K562 (cell line): ENCODE measurements at regions not wholly inside any gene's neighbourhood (a gene's known extent, or its start where the extent isn't known, plus 50 kb on each side); places are given as distances from the start of the nearest gene placed in this dataset.

Source experiments
- ATAC-seq: fragments of 200-7000 bp; cut with Tn5 transposase; 3 replicates; pipeline ENCODE4 v1.9.1; 2020; ENCODE audit warnings: moderate library complexity
- BruUV-seq: library from RNA; stranded (reverse); fragments of 400-500 nt; replicated peaks from 2 replicates; lab custom pipeline; 2021; lab: Mats Ljungman, UMichigan
- CTCF ChIA-PET: fragments of 300-600 bp; formaldehyde crosslinking; extraction: SDS; loops from one replicate; lab custom pipeline; 2021; ENCODE audit warnings: low intra/inter-chr PET ratio; lab: Yijun Ruan, JAX
- POLR2A ChIA-PET: fragments of 300-600, 350-650 bp; sonication (Branson Sonifier 250); formaldehyde crosslinking; extraction: SDS; loops from one replicate; lab custom pipeline; 2021; ENCODE audit warnings: antibody characterized with exemption, inconsistent platforms; lab: Yijun Ruan, JAX
- DNase-seq, 4 experiments: peaks; one replicate each; pipeline versions ENCODE4 v3.0.0 to v3.0.0-alpha.2; 2011 to 2018; ENCODE audit warnings: low spot score in 3 of 4, mixed read lengths in 3 of 4; ENCODE audit errors: extremely low read depth in 1 of 4
- FAIRE-seq: peaks from 2 replicates; lab custom pipeline; 2011; peaks lifted over from hg19 to GRCh38; lab: Jason Lieb, UNC
- H2AFZ ChIP-seq: 2 replicates; pipeline ENCODE4 v1.6.0; 2011; ENCODE audit warnings: low read depth, low read length, control low read depth, inconsistent platforms
- H3K27ac ChIP-seq: fragments of 200-600 bp; 3 replicates; pipeline ENCODE4 v1.8.0; 2011; ENCODE audit warnings: low read depth, mild to moderate bottlenecking, control low read depth, inconsistent platforms, low read length, moderate library complexity, mixed read lengths; ENCODE audit errors: extremely low read depth
- H3K27me3 ChIP-seq, 2 experiments: fragments of 300-600 bp in 1 of 2; 2 replicates in 1 of 2; 3 replicates in 1 of 2; pipeline versions ENCODE4 v1.6.0 to v1.8.0; 2011; ENCODE audit warnings: inconsistent platforms in 2 of 2, low read length in 2 of 2, mild to moderate bottlenecking in 1 of 2, mixed read lengths in 1 of 2, moderate library complexity in 1 of 2; ENCODE audit not compliant: control insufficient read depth in 2 of 2, insufficient read depth in 2 of 2
- H3K36me3 ChIP-seq: fragments of 300-600 bp; 3 replicates; pipeline ENCODE4 v1.8.0; 2011; ENCODE audit warnings: mild to moderate bottlenecking, low read length, inconsistent platforms; ENCODE audit not compliant: control insufficient read depth, insufficient read depth
- H3K4me1 ChIP-seq, 2 experiments: fragments of 200-600 bp in 1 of 2; replicated peaks in 1 of 2; 2 replicates in 1 of 2; 3 replicates in 1 of 2; pipeline versions ENCODE4 v1.5.1 to v1.8.0; 2011; ENCODE audit warnings: inconsistent platforms in 2 of 2, low read length in 2 of 2, mild to moderate bottlenecking in 1 of 2, mixed read lengths in 1 of 2, moderate library complexity in 1 of 2; ENCODE audit not compliant: control insufficient read depth in 2 of 2, insufficient read depth in 2 of 2
- H3K4me2 ChIP-seq: 2 replicates; pipeline ENCODE4 v1.6.1; 2011; ENCODE audit warnings: low read length, control low read depth, inconsistent platforms, mixed read lengths; ENCODE audit not compliant: insufficient read depth
- H3K4me3 ChIP-seq: fragments of 200-600 bp; sonication (generic), shearing (Covaris generic); 2 replicates; pipeline ENCODE4 v1.5.1; 2016; ENCODE audit warnings: control low read depth, inconsistent platforms
- H3K79me2 ChIP-seq: fragments of 200-600 bp; 3 replicates; pipeline ENCODE4 v1.8.0; 2011; ENCODE audit warnings: low read length, inconsistent platforms; ENCODE audit not compliant: control insufficient read depth, insufficient read depth
- H3K9ac ChIP-seq, 2 experiments: 2 replicates each; pipeline versions ENCODE4 v1.6.0 to v1.6.1; 2011; ENCODE audit warnings: low read depth in 2 of 2, low read length in 2 of 2, control low read depth in 1 of 2, inconsistent platforms in 1 of 2, mild to moderate bottlenecking in 1 of 2, mixed read lengths in 1 of 2; ENCODE audit not compliant: insufficient read depth in 1 of 2
- H3K9me1 ChIP-seq: one replicate; pipeline ENCODE4 v1.6.0; 2011; ENCODE audit warnings: inconsistent platforms, mild to moderate bottlenecking, low read length, moderate library complexity; ENCODE audit not compliant: control insufficient read depth, insufficient read depth
- H3K9me3 ChIP-seq: replicated peaks from 2 replicates; pipeline ENCODE4 v1.5.1; 2011; ENCODE audit warnings: low read depth, low read length, inconsistent platforms; ENCODE audit not compliant: control insufficient read depth, insufficient read depth
- H4K20me1 ChIP-seq: replicated peaks from 2 replicates; pipeline ENCODE4 v1.6.1; 2011; ENCODE audit warnings: low read length, inconsistent platforms, mixed read lengths; ENCODE audit not compliant: control insufficient read depth, insufficient read depth
- HINFP ChIP-seq: fragments of 450-650 bp; conservative IDR thresholded peaks from 2 replicates; pipeline ENCODE4 v1.6.1; 2016; ENCODE audit warnings: missing genetic modification characterization, low read depth, mild to moderate bottlenecking, control low read depth, missing compliant biosample characterization
- KDM1A ChIP-seq, 2 experiments: fragments of 450-650 bp; IDR thresholded peaks; 2 replicates each; pipeline ENCODE4 v1.6.1; 2016; ENCODE audit warnings: mild to moderate bottlenecking in 2 of 2
- NELFE ChIP-seq: IDR thresholded peaks from 2 replicates; pipeline ENCODE4 v1.6.1; 2011; ENCODE audit warnings: mild to moderate bottlenecking; ENCODE audit not compliant: insufficient read depth, insufficient read length
- RCOR1 ChIP-seq, 2 experiments: IDR thresholded peaks; 2 replicates each; pipeline ENCODE4 v1.6.1; 2012; ENCODE audit warnings: low read depth in 2 of 2, low read length in 2 of 2, borderline replicate concordance in 1 of 2, improper control_type of control experiment in 1 of 2
- RUNX1 ChIP-seq: sonication (generic); IDR thresholded peaks from 2 replicates; pipeline ENCODE4 v1.6.1; 2016; ENCODE audit warnings: antibody characterized with exemption, low read depth
- SAP30 ChIP-seq: fragments of 200-600 bp; sonication (generic); IDR thresholded peaks from 2 replicates; pipeline ENCODE4 v1.6.1; 2012; ENCODE audit warnings: borderline replicate concordance, low read depth, mild to moderate bottlenecking, moderate library complexity, low read length, control low read depth, inconsistent platforms; ENCODE audit not compliant: insufficient read depth, poor library complexity, severe bottlenecking
- SMARCB1 ChIP-seq: IDR thresholded peaks from 2 replicates; pipeline ENCODE4 v1.6.1; 2011; ENCODE audit warnings: improper control_type of control experiment, low read depth; ENCODE audit not compliant: insufficient read length
- SOX6 ChIP-seq: fragments of 450-650 bp; IDR thresholded peaks from 2 replicates; pipeline ENCODE4 v1.6.1; 2014; ENCODE audit warnings: mild to moderate bottlenecking
- SPI1 ChIP-seq: IDR thresholded peaks from 2 replicates; pipeline ENCODE4 v1.6.1; 2011; ENCODE audit warnings: low read depth, low read length, control low read depth, borderline replicate concordance
- TFAP4 ChIP-seq: sonication (generic); formaldehyde crosslinking; IDR thresholded peaks from 2 replicates; pipeline ENCODE4 v1.8.0; 2022; ENCODE audit warnings: missing genetic modification reagents, mild to moderate bottlenecking, moderate library complexity, borderline replicate concordance
- ZC3H4 ChIP-seq: sonication (generic); formaldehyde crosslinking; IDR thresholded peaks from 2 replicates; pipeline ENCODE4 v1.9.0; 2021; ENCODE audit warnings: missing genetic modification reagents, borderline replicate concordance
- ZNF507 ChIP-seq: conservative IDR thresholded peaks from 2 replicates; pipeline ENCODE4 v1.6.1; 2017; ENCODE audit warnings: missing genetic modification characterization, missing compliant biosample characterization
- ZNF77 ChIP-seq: fragments of 250-450 bp; sonication (Bioruptor Pico); IDR thresholded peaks from 2 replicates; pipeline ENCODE4 v1.5.0; 2020
- ZZZ3 ChIP-seq: fragments of 450-650 bp; IDR thresholded peaks from 2 replicates; pipeline ENCODE4 v1.6.1; 2016; ENCODE audit warnings: antibody characterized with exemption, mild to moderate bottlenecking, moderate library complexity
- WGBS: fragments of 100-300 bp; shearing (Covaris generic); methylation state at CpG from one replicate; pipeline ENCODE4 v1.1.6; 2016; ENCODE audit warnings: low coverage, mixed read lengths; ENCODE audit not compliant: insufficient coverage; ENCODE audit errors: missing lambda C conversion rate; 5-methylcytosine and 5-hydroxymethylcytosine counted together
- in situ Hi-C: fragments of 300-500 bp; cut with MboI; formaldehyde crosslinking; loops from 4 replicates; pipeline ENCODE4 v1.15.0; 2018; ENCODE audit warnings: inconsistent platforms, mixed read lengths
- intact Hi-C: fragments of 100-400 bp; cut with micrococcal nuclease; formaldehyde crosslinking; loops from 2 replicates; pipeline ENCODE4 v1.14.2; 2022

GRCh38 chr6:154565331-154565730 is 54.8 kb upstream of the CNKSR3 start:
- FAIRE-seq (no peak), ATAC-seq (no peak), DNase-seq (no peak)
- BruUV-seq = no TSS peak
- Histone ChIP-seq H3K36me3 (no peaks in the 10 kb centered on the region), H3K9ac (no peak overlapping the region), H3K4me3 (no peak overlapping the region), H3K9me1 (no peaks in the 10 kb centered on the region), H3K4me1 (no peaks in the 10 kb centered on the region), H3K79me2 (no peaks in the 10 kb centered on the region), H3K4me2 (no peak overlapping the region), H2AFZ (no peak overlapping the region), H3K27ac (no peak overlapping the region), H3K27me3 (no peaks in the 10 kb centered on the region; a peak in 1 of 5 replicates), H3K9me3 (no peaks in the 10 kb centered on the region), H4K20me1 (no peaks in the 10 kb centered on the region; the same call in 1 of the 2 replicates)
- POLR2A ChIA-PET = no interaction called here
- 13% methylated on average over 5 of the region's 5 CpGs for WGBS
- intact Hi-C loops (no loop called here), in situ Hi-C loops (no loop called here)
- CTCF ChIA-PET = no interaction called here
- TF ChIP-seq HINFP (tag) = no peak
- TF ChIP-seq ZZZ3 = no peak
- no peak for TF ChIP-seq SPI1
- TF ChIP-seq SOX6 = no peak
- TF ChIP-seq SAP30 = no peak
- no peak for TF ChIP-seq SMARCB1
- TF ChIP-seq ZNF507 = no peak
- TF ChIP-seq ZNF77 (CRISPR knock-in tag) = no peak
- no peak for TF ChIP-seq ZC3H4 (CRISPR knock-in tag)
- TF ChIP-seq RCOR1 (IDR thresholded peaks at IDR 0.05; ENCODE audit: borderline replicate concordance in 1 of 2, low read depth in 2 of 2, low read length in 2 of 2) = no peak
- no peak for TF ChIP-seq TFAP4
- no peak for TF ChIP-seq NELFE
- no peak for TF ChIP-seq KDM1A (IDR thresholded peaks at IDR 0.05)
- no peak for TF ChIP-seq RUNX1
